PC-9 (cell line): ENCODE measurements at regions not wholly inside any gene's neighbourhood (a gene's known extent, or its start where the extent isn't known, plus 50 kb on each side); places are given as distances from the start of the nearest gene placed in this dataset.

ENCODE experiments used
- BruUV-seq: library from RNA; stranded (reverse); fragments of 400-500 nt; replicated peaks from 2 replicates; lab custom pipeline; 2021; lab: Mats Ljungman, UMichigan
- CTCF ChIA-PET: fragments of 300-600 bp; sonication (Branson Sonifier 250); formaldehyde crosslinking; loops from one replicate; lab custom pipeline; 2022; ENCODE audit warnings: antibody characterized with exemption; lab: Charles Lee
- POLR2A ChIA-PET: fragments of 300-600 bp; sonication (Branson Sonifier 250); formaldehyde crosslinking; loops from one replicate; lab custom pipeline; 2022; ENCODE audit warnings: antibody characterized with exemption; ENCODE audit not compliant: unreplicated experiment; lab: Charles Lee
- DNase-seq, 2 experiments: peaks; one replicate each; pipeline versions ENCODE4 v3.0.0 to v3.0.0-alpha.2; 2015 to 2022; ENCODE audit warnings: mixed read lengths in 1 of 2
- H2AFZ ChIP-seq: fragments of 200-600 bp; sonication (generic); 2 replicates; pipeline ENCODE4 v1.8.1; 2017; ENCODE audit warnings: antibody characterized with exemption
- H3F3A ChIP-seq: fragments of 200-600 bp; sonication (generic); 2 replicates; pipeline ENCODE4 v1.8.1; 2017; ENCODE audit warnings: antibody characterized with exemption, mild to moderate bottlenecking, low read depth; ENCODE audit not compliant: insufficient read depth
- H3K27ac ChIP-seq: fragments of 200-600 bp; sonication (generic); 2 replicates; pipeline ENCODE4 v1.6.1; 2016; ENCODE audit warnings: mixed run types
- H3K27me3 ChIP-seq: fragments of 200-600 bp; sonication (generic); 2 replicates; pipeline ENCODE4 v1.6.1; 2016; ENCODE audit warnings: low read depth, mixed run types; ENCODE audit not compliant: insufficient read depth
- H3K36me3 ChIP-seq: fragments of 200-600 bp; sonication (generic); 2 replicates; pipeline ENCODE4 v1.6.1; 2016; ENCODE audit warnings: low read depth, mixed run types
- H3K4me1 ChIP-seq: fragments of 200-600 bp; sonication (generic); replicated peaks from 2 replicates; pipeline ENCODE4 v1.6.1; 2016; ENCODE audit warnings: mixed run types; ENCODE audit not compliant: insufficient read depth
- H3K4me2 ChIP-seq: fragments of 200-600 bp; sonication (generic); 2 replicates; pipeline ENCODE4 v1.6.1; 2017; ENCODE audit warnings: mixed run types
- H3K4me3 ChIP-seq: fragments of 200-600 bp; sonication (generic); 2 replicates; pipeline ENCODE4 v1.6.1; 2016; ENCODE audit warnings: mixed run types
- H3K79me2 ChIP-seq: fragments of 200-600 bp; sonication (generic); 2 replicates; pipeline ENCODE4 v1.6.1; 2017; ENCODE audit warnings: low read depth, mixed run types
- H3K9me2 ChIP-seq: fragments of 200-600 bp; sonication (generic); 2 replicates; pipeline ENCODE4 v1.8.1; 2017; ENCODE audit warnings: mild to moderate bottlenecking; ENCODE audit not compliant: insufficient read depth
- H3K9me3 ChIP-seq: fragments of 200-600 bp; sonication (generic); 2 replicates; pipeline ENCODE4 v1.8.1; 2016; ENCODE audit warnings: low read depth; ENCODE audit not compliant: insufficient read depth
- H4K20me1 ChIP-seq: fragments of 200-600 bp; sonication (generic); 2 replicates; pipeline ENCODE4 v1.8.1; 2017; ENCODE audit not compliant: insufficient read depth
- EZH2 ChIP-seq: fragments of 200-600 bp; sonication (generic); IDR thresholded peaks from 2 replicates; pipeline ENCODE4 v1.8.0; 2017; ENCODE audit warnings: antibody characterized with exemption, low read depth
- intact Hi-C: fragments of 100-400 bp; cut with micrococcal nuclease; formaldehyde crosslinking; loops from one replicate; pipeline ENCODE4 v1.10.0; 2022; ENCODE audit not compliant: unreplicated experiment
- TF ChIP-seq, protein P1 (sequence below): fragments of 200-600 bp; sonication (generic); conservative IDR thresholded peaks from 2 replicates; pipeline ENCODE4 v1.6.1; 2017; ENCODE audit warnings: mixed run types, antibody characterized with exemption, mild to moderate bottlenecking, moderate library complexity

DNA sequence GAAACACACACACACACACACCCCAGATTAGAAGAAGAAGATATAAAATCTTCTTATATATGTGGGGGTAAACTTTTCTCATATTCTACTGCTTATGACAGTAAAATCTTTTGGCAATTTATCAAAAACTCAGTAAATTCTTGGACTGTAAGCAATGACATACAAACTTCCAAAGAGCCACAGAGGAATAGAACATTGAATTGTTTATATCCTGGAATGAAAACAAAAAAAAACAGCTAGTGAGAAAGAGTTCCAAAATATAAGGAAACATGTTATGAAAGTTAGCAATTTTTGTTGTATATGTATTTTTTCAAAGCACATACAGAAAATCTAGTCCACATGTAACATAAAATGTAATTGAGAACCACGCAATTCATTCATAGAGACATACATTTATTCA is 764.9 kb downstream of the DSC3 start:
- ChIA-PET CTCF (no interaction called here), POLR2A (no interaction called here)
- no peaks in the 10 kb centered on the region for H3K9me2 ChIP-seq
- no peak overlapping the region for H2AFZ ChIP-seq
- no peaks in the 10 kb centered on the region for H3K79me2 ChIP-seq
- intact Hi-C loops = no loop called here
- H3K36me3 ChIP-seq = no peaks in the 10 kb centered on the region
- no TSS peak for BruUV-seq
- no peaks in the 10 kb centered on the region for H4K20me1 ChIP-seq
- no peaks in the 10 kb centered on the region for H3K27me3 ChIP-seq
- H3K27ac ChIP-seq = no peak overlapping the region
- no peak for DNase-seq
- H3K4me1 ChIP-seq = no peaks in the 10 kb centered on the region
- TF ChIP-seq, protein P1, sequence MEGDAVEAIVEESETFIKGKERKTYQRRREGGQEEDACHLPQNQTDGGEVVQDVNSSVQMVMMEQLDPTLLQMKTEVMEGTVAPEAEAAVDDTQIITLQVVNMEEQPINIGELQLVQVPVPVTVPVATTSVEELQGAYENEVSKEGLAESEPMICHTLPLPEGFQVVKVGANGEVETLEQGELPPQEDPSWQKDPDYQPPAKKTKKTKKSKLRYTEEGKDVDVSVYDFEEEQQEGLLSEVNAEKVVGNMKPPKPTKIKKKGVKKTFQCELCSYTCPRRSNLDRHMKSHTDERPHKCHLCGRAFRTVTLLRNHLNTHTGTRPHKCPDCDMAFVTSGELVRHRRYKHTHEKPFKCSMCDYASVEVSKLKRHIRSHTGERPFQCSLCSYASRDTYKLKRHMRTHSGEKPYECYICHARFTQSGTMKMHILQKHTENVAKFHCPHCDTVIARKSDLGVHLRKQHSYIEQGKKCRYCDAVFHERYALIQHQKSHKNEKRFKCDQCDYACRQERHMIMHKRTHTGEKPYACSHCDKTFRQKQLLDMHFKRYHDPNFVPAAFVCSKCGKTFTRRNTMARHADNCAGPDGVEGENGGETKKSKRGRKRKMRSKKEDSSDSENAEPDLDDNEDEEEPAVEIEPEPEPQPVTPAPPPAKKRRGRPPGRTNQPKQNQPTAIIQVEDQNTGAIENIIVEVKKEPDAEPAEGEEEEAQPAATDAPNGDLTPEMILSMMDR = no peak
- TF ChIP-seq EZH2 = no peak
- H3K4me2 ChIP-seq = no peak overlapping the region
- no peaks in the 10 kb centered on the region for H3F3A ChIP-seq
- no peaks in the 10 kb centered on the region for H3K9me3 ChIP-seq
- no peak overlapping the region for H3K4me3 ChIP-seq

DNA sequence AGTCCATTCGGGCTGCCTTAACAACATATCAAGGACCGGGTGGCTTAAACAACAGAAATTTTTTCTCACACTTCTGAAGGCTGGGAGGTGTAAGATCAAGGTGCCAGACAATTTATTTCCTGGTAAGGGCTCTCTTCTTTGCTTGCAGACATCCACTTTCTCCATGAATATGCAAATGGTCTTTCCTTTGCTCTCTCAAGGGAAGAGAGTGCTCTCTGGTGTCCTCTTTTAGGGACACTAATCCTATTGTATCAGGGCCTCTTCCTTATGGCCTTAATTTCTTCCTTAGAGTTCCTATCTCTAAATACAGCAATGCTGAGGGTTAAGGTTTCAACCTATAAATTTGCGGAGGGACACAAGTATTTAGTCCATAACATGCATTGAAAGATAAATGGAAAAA is 770.8 kb downstream of the DSC3 start:
- no peaks in the 10 kb centered on the region for H3K4me1 ChIP-seq
- no peak overlapping the region for H3K4me2 ChIP-seq
- no peaks in the 10 kb centered on the region for H3K9me2 ChIP-seq
- H3F3A ChIP-seq = no peaks in the 10 kb centered on the region
- no peaks in the 10 kb centered on the region for H4K20me1 ChIP-seq
- H3K79me2 ChIP-seq = no peaks in the 10 kb centered on the region
- no peaks in the 10 kb centered on the region for H3K27me3 ChIP-seq
- no peaks in the 10 kb centered on the region for H3K9me3 ChIP-seq
- H3K36me3 ChIP-seq = no peaks in the 10 kb centered on the region
- H3K4me3 ChIP-seq = no peak overlapping the region
- DNase-seq = no peak
- no peak for TF ChIP-seq EZH2
- TF ChIP-seq, protein P1 = no peak
- no TSS peak for BruUV-seq
- intact Hi-C loops = no loop called here
- H3K27ac ChIP-seq = no peak overlapping the region
- no peak overlapping the region for H2AFZ ChIP-seq
- CTCF ChIA-PET = no interaction called here
- POLR2A ChIA-PET = interaction anchor here (0.6 kb wide), 1 partner anchor 168 kb away, joined by 3 read pairs; no protein-coding TSS in a partner anchor

DNA sequence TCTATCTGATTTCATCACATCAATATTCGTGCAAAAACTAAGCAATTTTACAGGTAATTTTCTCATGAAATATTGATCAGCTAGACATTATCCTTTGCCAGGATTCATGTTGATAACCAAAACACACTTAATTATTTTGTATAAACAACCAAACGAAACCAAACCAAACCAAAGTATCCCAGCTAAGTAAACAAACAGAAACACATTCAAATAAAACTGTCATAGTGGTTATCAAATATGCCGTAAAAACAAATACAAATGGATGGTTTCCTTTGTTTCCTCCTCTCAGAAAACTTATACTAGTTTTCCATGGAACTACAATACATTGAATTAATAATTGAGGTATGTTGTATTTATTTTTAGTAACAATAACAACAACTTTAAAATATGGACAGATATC is 777.4 kb downstream of the DSC3 start:
- H2AFZ ChIP-seq = no peak overlapping the region
- no peaks in the 10 kb centered on the region for H3K79me2 ChIP-seq
- CTCF ChIA-PET = no interaction called here
- no peaks in the 10 kb centered on the region for H4K20me1 ChIP-seq
- no peak for TF ChIP-seq EZH2
- TF ChIP-seq, protein P1 = no peak
- H3F3A ChIP-seq = no peaks in the 10 kb centered on the region
- no peaks in the 10 kb centered on the region for H3K27me3 ChIP-seq
- intact Hi-C loops = no loop called here
- H3K36me3 ChIP-seq = no peaks in the 10 kb centered on the region
- no peak overlapping the region for H3K4me3 ChIP-seq
- H3K4me1 ChIP-seq = no peaks in the 10 kb centered on the region
- no peaks in the 10 kb centered on the region for H3K9me2 ChIP-seq
- POLR2A ChIA-PET = no interaction called here
- no peak for DNase-seq
- H3K9me3 ChIP-seq = no peaks in the 10 kb centered on the region
- H3K4me2 ChIP-seq = no peak overlapping the region
- no TSS peak for BruUV-seq
- no peak overlapping the region for H3K27ac ChIP-seq
